ENCODE measurements at regions not wholly inside any gene's neighbourhood (a gene's known extent, or its start where the extent isn't known, plus 50 kb on each side); places are given as distances from the start of the nearest gene placed in this dataset.

DNA sequence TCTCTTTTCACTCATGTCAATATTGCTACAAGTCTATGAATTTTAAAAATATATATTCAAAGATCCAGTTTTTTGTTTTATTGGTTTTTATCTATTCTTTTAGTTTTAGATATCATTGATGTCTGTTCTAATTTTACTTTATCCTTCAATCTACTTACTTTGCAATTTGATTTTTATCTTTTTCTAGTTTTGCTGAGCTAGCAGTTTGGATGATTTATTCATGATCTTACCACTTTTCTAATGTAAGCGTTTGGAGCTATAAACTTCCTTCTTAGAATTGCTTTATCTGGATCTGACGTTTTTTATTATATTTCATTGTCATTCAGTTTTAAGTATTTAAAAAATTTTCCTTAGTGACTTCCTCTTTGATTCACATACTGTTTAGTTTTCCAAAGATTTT lies 664.5 kb upstream of the VSTM2A start:
- TF ChIP-seq, protein P1, sequence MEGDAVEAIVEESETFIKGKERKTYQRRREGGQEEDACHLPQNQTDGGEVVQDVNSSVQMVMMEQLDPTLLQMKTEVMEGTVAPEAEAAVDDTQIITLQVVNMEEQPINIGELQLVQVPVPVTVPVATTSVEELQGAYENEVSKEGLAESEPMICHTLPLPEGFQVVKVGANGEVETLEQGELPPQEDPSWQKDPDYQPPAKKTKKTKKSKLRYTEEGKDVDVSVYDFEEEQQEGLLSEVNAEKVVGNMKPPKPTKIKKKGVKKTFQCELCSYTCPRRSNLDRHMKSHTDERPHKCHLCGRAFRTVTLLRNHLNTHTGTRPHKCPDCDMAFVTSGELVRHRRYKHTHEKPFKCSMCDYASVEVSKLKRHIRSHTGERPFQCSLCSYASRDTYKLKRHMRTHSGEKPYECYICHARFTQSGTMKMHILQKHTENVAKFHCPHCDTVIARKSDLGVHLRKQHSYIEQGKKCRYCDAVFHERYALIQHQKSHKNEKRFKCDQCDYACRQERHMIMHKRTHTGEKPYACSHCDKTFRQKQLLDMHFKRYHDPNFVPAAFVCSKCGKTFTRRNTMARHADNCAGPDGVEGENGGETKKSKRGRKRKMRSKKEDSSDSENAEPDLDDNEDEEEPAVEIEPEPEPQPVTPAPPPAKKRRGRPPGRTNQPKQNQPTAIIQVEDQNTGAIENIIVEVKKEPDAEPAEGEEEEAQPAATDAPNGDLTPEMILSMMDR (conservative IDR thresholded peaks at IDR 0.05), result no peak
- no peak for TF ChIP-seq EZH2 (IDR thresholded peaks at IDR 0.05; ENCODE audit: low read depth)
